Endodermal cell (in vitro differentiated cells): ENCODE measurements at regions not wholly inside any gene's neighbourhood (a gene's known extent, or its start where the extent isn't known, plus 50 kb on each side); places are given as distances from the start of the nearest gene placed in this dataset.

Experiments used
- DNase-seq: peaks from one replicate; pipeline ENCODE4 v3.0.0-alpha.2; 2017
- H3K27ac ChIP-seq: 2 replicates; pipeline ENCODE4 v1.5.1; 2013; ENCODE audit warnings: mild to moderate bottlenecking, low read depth, low read length, moderate library complexity
- H3K27me3 ChIP-seq: 2 replicates; pipeline ENCODE4 v1.6.1; 2013; ENCODE audit warnings: mild to moderate bottlenecking, low read length, moderate library complexity; ENCODE audit not compliant: insufficient read depth, control insufficient read depth, poor library complexity, severe bottlenecking
- H3K36me3 ChIP-seq: 2 replicates; pipeline ENCODE4 v1.7.0; 2013; ENCODE audit warnings: mild to moderate bottlenecking, low read length, moderate library complexity; ENCODE audit not compliant: control insufficient read depth, insufficient read depth
- H3K4me1 ChIP-seq: one replicate; pipeline ENCODE4 v1.7.0; 2013; ENCODE audit warnings: low read length; ENCODE audit not compliant: control insufficient read depth, insufficient read depth
- H3K4me3 ChIP-seq: 2 replicates; pipeline ENCODE4 v1.5.1; 2013; ENCODE audit warnings: mild to moderate bottlenecking, low read length, moderate library complexity
- H3K9ac ChIP-seq: 2 replicates; pipeline ENCODE4 v1.6.1; 2013; ENCODE audit warnings: mild to moderate bottlenecking, low read length, moderate library complexity; ENCODE audit not compliant: poor library complexity, severe bottlenecking; ENCODE audit errors: extremely low read depth
- H3K9me3 ChIP-seq: 2 replicates; pipeline ENCODE4 v1.6.1; 2013; ENCODE audit warnings: mild to moderate bottlenecking, low read length, moderate library complexity; ENCODE audit not compliant: control insufficient read depth
- H3K27ac Mint-ChIP-seq: 2 replicates; pipeline ENCODE4 v1.8.0; 2020; ENCODE audit warnings: mixed read lengths
- H3K27me3 Mint-ChIP-seq: 2 replicates; pipeline ENCODE4 v1.8.0; 2021; ENCODE audit warnings: mild to moderate bottlenecking, mixed read lengths; ENCODE audit not compliant: insufficient read depth
- H3K36me3 Mint-ChIP-seq: 2 replicates; pipeline ENCODE4 v1.8.0; 2020; ENCODE audit warnings: low read depth, mixed read lengths
- H3K4me1 Mint-ChIP-seq: 2 replicates; pipeline ENCODE4 v1.8.0; 2020; ENCODE audit warnings: mixed read lengths
- H3K4me3 Mint-ChIP-seq: 2 replicates; pipeline ENCODE4 v1.8.0; 2020; ENCODE audit warnings: mild to moderate bottlenecking, moderate library complexity, mixed read lengths
- H3K9me3 Mint-ChIP-seq: 2 replicates; pipeline ENCODE4 v1.8.0; 2020; ENCODE audit warnings: mild to moderate bottlenecking, mixed read lengths
- WGBS, 2 experiments: methylation state at CpG; one replicate each; pipeline versions ENCODE4 v1.1.5 to v1.1.7; 2013; ENCODE audit warnings: missing lambda C conversion rate in 2 of 2, mixed read lengths in 1 of 2; ENCODE audit not compliant: insufficient coverage in 1 of 2, insufficient read length in 1 of 2; 5-methylcytosine and 5-hydroxymethylcytosine counted together
- TF ChIP-seq, protein P1 (sequence below): fragments of 200-600 bp; sonication (generic); conservative IDR thresholded peaks from 2 replicates; pipeline ENCODE4 v1.5.0; 2021; ENCODE audit warnings: antibody characterized with exemption, mild to moderate bottlenecking

DNA sequence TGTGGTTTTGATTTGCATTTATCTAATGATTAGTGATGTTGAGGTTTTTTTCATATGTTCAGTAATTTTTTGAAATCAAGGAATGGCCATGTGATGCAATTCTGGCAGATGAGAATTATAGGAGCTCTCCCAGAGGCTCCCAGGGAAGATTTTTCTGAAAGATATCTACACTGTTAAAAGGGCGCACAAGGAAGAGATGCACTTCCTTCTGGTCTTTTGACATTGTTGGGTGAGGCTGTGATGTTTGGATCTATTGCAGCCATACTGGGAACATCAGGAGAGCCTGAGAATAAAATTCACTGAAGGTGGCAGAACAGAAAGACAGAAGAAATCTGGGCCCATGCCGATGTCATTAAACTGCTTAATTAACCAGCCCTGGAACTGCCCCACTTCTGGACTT is 108.5 kb downstream of the DDX1 start:
- 91 to 100% methylated on average over 1 to 2 of the region's 2 CpGs for WGBS, 2 experiments
- TF ChIP-seq, protein P1, sequence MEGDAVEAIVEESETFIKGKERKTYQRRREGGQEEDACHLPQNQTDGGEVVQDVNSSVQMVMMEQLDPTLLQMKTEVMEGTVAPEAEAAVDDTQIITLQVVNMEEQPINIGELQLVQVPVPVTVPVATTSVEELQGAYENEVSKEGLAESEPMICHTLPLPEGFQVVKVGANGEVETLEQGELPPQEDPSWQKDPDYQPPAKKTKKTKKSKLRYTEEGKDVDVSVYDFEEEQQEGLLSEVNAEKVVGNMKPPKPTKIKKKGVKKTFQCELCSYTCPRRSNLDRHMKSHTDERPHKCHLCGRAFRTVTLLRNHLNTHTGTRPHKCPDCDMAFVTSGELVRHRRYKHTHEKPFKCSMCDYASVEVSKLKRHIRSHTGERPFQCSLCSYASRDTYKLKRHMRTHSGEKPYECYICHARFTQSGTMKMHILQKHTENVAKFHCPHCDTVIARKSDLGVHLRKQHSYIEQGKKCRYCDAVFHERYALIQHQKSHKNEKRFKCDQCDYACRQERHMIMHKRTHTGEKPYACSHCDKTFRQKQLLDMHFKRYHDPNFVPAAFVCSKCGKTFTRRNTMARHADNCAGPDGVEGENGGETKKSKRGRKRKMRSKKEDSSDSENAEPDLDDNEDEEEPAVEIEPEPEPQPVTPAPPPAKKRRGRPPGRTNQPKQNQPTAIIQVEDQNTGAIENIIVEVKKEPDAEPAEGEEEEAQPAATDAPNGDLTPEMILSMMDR, result no peak
- peaks cover 5% of the 10 kb centered on the region for H3K4me1 Mint-ChIP-seq

DNA sequence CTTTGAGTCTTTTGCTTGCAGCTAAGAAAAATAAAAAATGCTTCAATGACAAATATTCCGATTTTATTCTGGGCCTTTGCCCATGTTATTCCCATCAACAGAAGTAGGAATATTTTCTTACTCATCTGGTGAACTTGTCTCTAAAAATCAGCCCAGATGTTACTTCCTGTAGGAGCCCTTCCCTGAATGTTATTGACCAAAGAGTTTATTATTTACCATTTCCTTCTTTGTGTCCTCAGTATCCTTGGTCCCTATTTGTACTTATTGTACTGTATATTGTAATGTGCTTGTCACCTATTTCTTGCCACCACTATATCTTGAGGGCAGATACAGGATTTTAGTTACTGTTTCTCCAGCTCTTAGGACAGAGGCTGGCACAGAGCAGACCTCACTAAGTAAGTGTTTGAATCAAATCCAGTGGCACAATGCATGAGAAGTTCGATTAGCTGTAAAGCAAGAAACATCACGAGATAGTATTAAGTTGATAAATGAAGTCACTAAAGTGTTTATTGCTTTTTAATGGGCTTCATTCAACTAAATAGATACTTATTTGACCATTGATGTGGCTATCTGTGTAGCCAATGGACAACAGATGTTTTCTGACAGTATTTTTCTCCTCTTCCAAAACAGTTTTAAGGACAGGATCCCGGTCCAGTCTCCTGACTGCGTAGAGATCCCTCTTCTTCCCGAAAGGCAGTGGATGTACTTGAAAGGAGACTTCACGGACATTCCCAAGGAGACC is 109.1 kb downstream of the DDX1 start:
- Histone ChIP-seq H3K9me3 (no peaks in the 10 kb centered on the region), H3K4me3 (no peak overlapping the region), H3K9ac (no peak overlapping the region), H3K36me3 (no peaks in the 10 kb centered on the region), H3K27ac (no peak overlapping the region), H3K4me1 (no peaks in the 10 kb centered on the region), H3K27me3 (no peaks in the 10 kb centered on the region)
- TF ChIP-seq, protein P1, result no peak
- no peak overlapping the region for H3K27ac Mint-ChIP-seq
- no peak overlapping the region for H3K4me3 Mint-ChIP-seq
- WGBS, 2 experiments, result 76 to 86% methylated on average over 7 of the region's 7 CpGs
- peaks cover 4% of the 10 kb centered on the region for H3K27me3 Mint-ChIP-seq
- DNase-seq, result no peak
- peaks cover 10% of the 10 kb centered on the region for H3K4me1 Mint-ChIP-seq
- H3K9me3 Mint-ChIP-seq, result peaks cover 7% of the 10 kb centered on the region
- no peaks in the 10 kb centered on the region for H3K36me3 Mint-ChIP-seq

More for the DNA sequence above, 108.5 kb downstream of the DDX1 start:
- Mint-ChIP-seq H3K36me3 (no peaks in the 10 kb centered on the region), H3K4me3 (no peak overlapping the region), H3K27ac (no peak overlapping the region), H3K27me3 (peaks cover 4% of the 10 kb centered on the region), H3K9me3 (peaks cover 7% of the 10 kb centered on the region)
- Histone ChIP-seq H3K36me3 (no peaks in the 10 kb centered on the region), H3K9me3 (no peaks in the 10 kb centered on the region), H3K4me1 (no peaks in the 10 kb centered on the region), H3K27me3 (no peaks in the 10 kb centered on the region), H3K27ac (no peak overlapping the region), H3K4me3 (no peak overlapping the region), H3K9ac (no peak overlapping the region)
- DNase-seq, result no peak

DNA sequence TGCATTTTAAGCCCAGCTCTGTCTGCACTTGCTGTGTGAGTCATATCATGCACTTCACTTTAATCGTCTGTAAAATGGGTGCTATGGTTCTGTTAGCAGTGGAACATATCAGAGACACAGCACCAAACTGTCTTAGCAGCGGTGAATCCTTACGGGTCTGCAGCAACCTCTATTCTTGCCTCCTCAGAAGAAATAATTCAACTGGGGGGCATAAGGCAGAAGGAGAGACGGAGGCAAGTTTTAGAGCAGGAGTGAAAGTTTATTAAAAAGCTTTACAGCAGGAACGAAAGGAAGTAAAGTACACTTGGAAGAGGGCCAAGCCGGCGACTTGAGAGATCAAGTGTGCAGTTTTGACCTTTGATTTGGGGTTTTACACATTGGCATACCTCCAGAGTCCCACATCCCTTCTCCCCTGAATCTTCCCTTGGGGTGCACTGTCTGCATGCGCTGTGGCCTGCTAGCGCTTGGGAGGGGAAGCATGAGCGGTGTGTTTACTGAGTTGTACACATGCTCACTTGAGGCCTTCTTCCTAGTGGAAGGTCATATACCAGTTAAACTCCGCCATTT is 109.8 kb downstream of the DDX1 start:
- no peak overlapping the region for H3K27ac ChIP-seq
- TF ChIP-seq, protein P1, result no peak
- 81 to 84% methylated on average over 9 to 11 of the region's 11 CpGs for WGBS, 2 experiments
- Mint-ChIP-seq H3K27me3 (peaks cover 4% of the 10 kb centered on the region), H3K27ac (no peak overlapping the region), H3K4me1 (peaks cover 10% of the 10 kb centered on the region), H3K9me3 (peaks cover under 1% of the 10 kb centered on the region), H3K36me3 (no peaks in the 10 kb centered on the region), H3K4me3 (no peak overlapping the region)
- no peak overlapping the region for H3K9ac ChIP-seq
- no peaks in the 10 kb centered on the region for H3K27me3 ChIP-seq
- no peaks in the 10 kb centered on the region for H3K9me3 ChIP-seq
- H3K36me3 ChIP-seq, result no peaks in the 10 kb centered on the region
- H3K4me1 ChIP-seq, result no peaks in the 10 kb centered on the region
- no peak for DNase-seq
- no peak overlapping the region for H3K4me3 ChIP-seq
